ENCODE measurements at regions not wholly inside any gene's neighbourhood (a gene's known extent, or its start where the extent isn't known, plus 50 kb on each side); places are given as distances from the start of the nearest gene placed in this dataset.

GRCh38 chr1:228850141-228851100 is 115.1 kb downstream of the RHOU start:
- no peak for DNase-seq
- Mint-ChIP-seq H3K9me3 (peaks cover 1% of the 10 kb centered on the region), H3K4me1 (no peaks in the 10 kb centered on the region), H3K36me3 (no peaks in the 10 kb centered on the region), H3K27me3 (no peaks in the 10 kb centered on the region), H3K4me3 (no peak overlapping the region), H3K27ac (no peak overlapping the region)

GRCh38 chr1:228851193-228851592 is 115.9 kb downstream of the RHOU start:
- no peak overlapping the region for H3K27ac Mint-ChIP-seq
- peaks cover 3% of the 10 kb centered on the region for H3K9me3 Mint-ChIP-seq
- H3K4me1 Mint-ChIP-seq: no peaks in the 10 kb centered on the region
- H3K4me3 Mint-ChIP-seq: no peak overlapping the region
- no peak for DNase-seq
- H3K27me3 Mint-ChIP-seq: no peaks in the 10 kb centered on the region
- no peaks in the 10 kb centered on the region for H3K36me3 Mint-ChIP-seq

- H3K9me3 Mint-ChIP-seq: peaks cover 3% of the 10 kb centered on the region
- no peak overlapping the region for H3K27ac Mint-ChIP-seq
- H3K36me3 Mint-ChIP-seq: no peaks in the 10 kb centered on the region
- H3K4me1 Mint-ChIP-seq: no peaks in the 10 kb centered on the region
- no peak for DNase-seq
- H3K4me3 Mint-ChIP-seq: no peak overlapping the region
- H3K27me3 Mint-ChIP-seq: no peaks in the 10 kb centered on the region
Measured at GRCh38 chr1:228851618-228852017, 116.3 kb downstream of the RHOU start.

GRCh38 chr1:228852024-228852423 is 116.7 kb downstream of the RHOU start:
- Mint-ChIP-seq H3K36me3 (no peaks in the 10 kb centered on the region), H3K4me1 (no peaks in the 10 kb centered on the region), H3K27ac (no peak overlapping the region), H3K27me3 (no peaks in the 10 kb centered on the region), H3K9me3 (peaks cover 3% of the 10 kb centered on the region), H3K4me3 (no peak overlapping the region)
- DNase-seq: no peak

GRCh38 chr1:228852511-228853088 is 117.3 kb downstream of the RHOU start:
- DNase-seq: no peak
- no peak overlapping the region for H3K4me3 Mint-ChIP-seq
- peaks cover 3% of the 10 kb centered on the region for H3K9me3 Mint-ChIP-seq
- no peaks in the 10 kb centered on the region for H3K36me3 Mint-ChIP-seq
- H3K27ac Mint-ChIP-seq: no peak overlapping the region
- no peaks in the 10 kb centered on the region for H3K27me3 Mint-ChIP-seq
- no peaks in the 10 kb centered on the region for H3K4me1 Mint-ChIP-seq

GRCh38 chr1:228853191-228853590 is 117.9 kb downstream of the RHOU start:
- Mint-ChIP-seq H3K36me3 (no peaks in the 10 kb centered on the region), H3K4me3 (no peak overlapping the region), H3K27me3 (no peaks in the 10 kb centered on the region), H3K9me3 (peaks cover 3% of the 10 kb centered on the region), H3K27ac (no peak overlapping the region), H3K4me1 (no peaks in the 10 kb centered on the region)
- DNase-seq: no peak

- H3K27me3 Mint-ChIP-seq: no peaks in the 10 kb centered on the region
- no peak overlapping the region for H3K27ac Mint-ChIP-seq
- H3K4me3 Mint-ChIP-seq: no peak overlapping the region
- no peaks in the 10 kb centered on the region for H3K36me3 Mint-ChIP-seq
- no peaks in the 10 kb centered on the region for H3K4me1 Mint-ChIP-seq
- H3K9me3 Mint-ChIP-seq: peaks cover 3% of the 10 kb centered on the region
- DNase-seq: no peak
Measured at GRCh38 chr1:228853637-228854036, 118.4 kb downstream of the RHOU start.

- Mint-ChIP-seq H3K36me3 (no peaks in the 10 kb centered on the region), H3K27me3 (peaks cover 5% of the 10 kb centered on the region), H3K4me1 (no peaks in the 10 kb centered on the region), H3K9me3 (peaks cover 3% of the 10 kb centered on the region), H3K4me3 (no peak overlapping the region), H3K27ac (no peak overlapping the region)
- DNase-seq: no peak
Measured at GRCh38 chr1:228854907-228855306, 119.6 kb downstream of the RHOU start.

GRCh38 chr1:228857611-228858010 is 122.3 kb downstream of the RHOU start:
- no peak for DNase-seq
- Mint-ChIP-seq H3K9me3 (peaks cover 3% of the 10 kb centered on the region), H3K27me3 (peaks cover 5% of the 10 kb centered on the region), H3K4me3 (no peak overlapping the region), H3K27ac (no peak overlapping the region), H3K4me1 (peaks cover 4% of the 10 kb centered on the region), H3K36me3 (no peaks in the 10 kb centered on the region)

GRCh38 chr1:228860911-228861831 is 125.9 kb downstream of the RHOU start:
- Mint-ChIP-seq H3K27ac (no peak overlapping the region), H3K27me3 (peaks cover 5% of the 10 kb centered on the region), H3K9me3 (no peaks in the 10 kb centered on the region), H3K4me3 (no peak overlapping the region), H3K4me1 (peaks cover 18% of the 10 kb centered on the region), H3K36me3 (no peaks in the 10 kb centered on the region)
- no peak for DNase-seq

GRCh38 chr1:228861832-228862180 is 126.5 kb downstream of the RHOU start:
- Mint-ChIP-seq H3K27ac (no peak overlapping the region), H3K4me3 (no peak overlapping the region), H3K36me3 (no peaks in the 10 kb centered on the region), H3K27me3 (peaks cover 5% of the 10 kb centered on the region), H3K4me1 (peaks cover 18% of the 10 kb centered on the region), H3K9me3 (no peaks in the 10 kb centered on the region)
- DNase-seq: no peak

GRCh38 chr1:228862542-228863505 is 127.5 kb downstream of the RHOU start:
- Mint-ChIP-seq H3K9me3 (no peaks in the 10 kb centered on the region), H3K27me3 (peaks cover 5% of the 10 kb centered on the region), H3K27ac (peak overlapping the region; percentile 35), H3K36me3 (no peaks in the 10 kb centered on the region), H3K4me3 (no peak overlapping the region), H3K4me1 (peaks cover 18% of the 10 kb centered on the region)
- DNase-seq: no peak

GRCh38 chr1:228863776-228864175 is 128.5 kb downstream of the RHOU start:
- no peak overlapping the region for H3K4me3 Mint-ChIP-seq
- peaks cover 18% of the 10 kb centered on the region for H3K4me1 Mint-ChIP-seq
- no peak for DNase-seq
- no peaks in the 10 kb centered on the region for H3K36me3 Mint-ChIP-seq
- no peaks in the 10 kb centered on the region for H3K9me3 Mint-ChIP-seq
- H3K27me3 Mint-ChIP-seq: peaks cover 5% of the 10 kb centered on the region
- H3K27ac Mint-ChIP-seq: peak overlapping the region; percentile 35

GRCh38 chr1:228865627-228866330 is 130.5 kb downstream of the RHOU start:
- no peaks in the 10 kb centered on the region for H3K36me3 Mint-ChIP-seq
- no peaks in the 10 kb centered on the region for H3K27me3 Mint-ChIP-seq
- no peaks in the 10 kb centered on the region for H3K9me3 Mint-ChIP-seq
- H3K4me3 Mint-ChIP-seq: no peak overlapping the region
- H3K4me1 Mint-ChIP-seq: peaks cover 18% of the 10 kb centered on the region
- H3K27ac Mint-ChIP-seq: no peak overlapping the region
- DNase-seq: no peak

All from activated naive CD8-positive, alpha-beta T cell treated with anti-CD3 and anti-CD28 coated beads for 36 hours (primary cell).